Fibroblast of lung (primary cell): ENCODE measurements at regions not wholly inside any gene's neighbourhood (a gene's known extent, or its start where the extent isn't known, plus 50 kb on each side); places are given as distances from the start of the nearest gene placed in this dataset.

Experiments used
- DNase-seq, 2 donors: peaks; one replicate each; pipeline versions ENCODE4 v3.0.0 to v3.0.0-alpha.2; 2010; ENCODE audit warnings: low read depth in 2 of 2
- H2AFZ ChIP-seq: 2 replicates; pipeline ENCODE4 v1.5.1; 2012; ENCODE audit warnings: low read length, control low read depth, inconsistent platforms
- H3K27ac ChIP-seq: 2 replicates; pipeline ENCODE4 v1.5.1; 2011; ENCODE audit warnings: low read length, control low read depth; ENCODE audit not compliant: insufficient read depth
- H3K27me3 ChIP-seq: 2 replicates; pipeline ENCODE4 v1.5.1; 2011; ENCODE audit warnings: mild to moderate bottlenecking, low read length; ENCODE audit not compliant: control insufficient read depth, insufficient read depth
- H3K36me3 ChIP-seq: 2 replicates; pipeline ENCODE4 v1.5.1; 2011; ENCODE audit warnings: low read length; ENCODE audit not compliant: control insufficient read depth, insufficient read depth
- H3K4me1 ChIP-seq: 2 replicates; pipeline ENCODE4 v1.5.1; 2011; ENCODE audit warnings: low read length; ENCODE audit not compliant: control insufficient read depth, insufficient read depth; ENCODE audit errors: extremely low read depth
- H3K4me2 ChIP-seq: 2 replicates; pipeline ENCODE4 v1.5.1; 2011; ENCODE audit warnings: low read length, control low read depth; ENCODE audit not compliant: insufficient read depth; ENCODE audit errors: extremely low read depth
- H3K4me3 ChIP-seq, 4 experiments: fragments of 200-600 bp in 1 of 4; sonication (generic) in 1 of 4; replicated peaks in 1 of 4; 2 replicates each; pipeline ENCODE4 v1.5.1; 2011 to 2016; ENCODE audit warnings: low read length in 4 of 4, low read depth in 3 of 4, mild to moderate bottlenecking in 3 of 4, control low read depth in 2 of 4, inconsistent platforms in 1 of 4, mixed read lengths in 1 of 4; ENCODE audit not compliant: insufficient read depth in 1 of 4; ENCODE audit errors: control extremely low read depth in 1 of 4
- H3K79me2 ChIP-seq: 2 replicates; pipeline ENCODE4 v1.5.1; 2012; ENCODE audit warnings: mild to moderate bottlenecking, low read length, inconsistent platforms; ENCODE audit not compliant: control insufficient read depth, insufficient read depth
- H3K9ac ChIP-seq: 2 replicates; pipeline ENCODE4 v1.5.1; 2011; ENCODE audit warnings: mild to moderate bottlenecking, low read length, control low read depth; ENCODE audit not compliant: insufficient read depth
- H3K9me3 ChIP-seq: 2 replicates; pipeline ENCODE4 v1.5.1; 2012; ENCODE audit warnings: low read depth, low read length; ENCODE audit not compliant: control insufficient read depth, insufficient read depth
- H4K20me1 ChIP-seq: 2 replicates; pipeline ENCODE4 v1.5.1; 2011; ENCODE audit warnings: low read length; ENCODE audit not compliant: control insufficient read depth, insufficient read depth; ENCODE audit errors: extremely low read depth
- EZH2 ChIP-seq: IDR thresholded peaks from 2 replicates; pipeline ENCODE4 v1.5.1; 2012; ENCODE audit warnings: low read length, control low read depth, mild to moderate bottlenecking; ENCODE audit errors: missing control alignments
- TF ChIP-seq, protein P1 (sequence below), 2 donors: IDR thresholded peaks in 1 of 2; conservative IDR thresholded peaks in 1 of 2; 1 replicate in 1 of 2; 2 replicates in 1 of 2; pipeline ENCODE4 v1.5.1; 2011 to 2012; ENCODE audit warnings: low read length in 2 of 2, control low read depth in 1 of 2, inconsistent platforms in 1 of 2, low read depth in 1 of 2, mild to moderate bottlenecking in 1 of 2

DNA sequence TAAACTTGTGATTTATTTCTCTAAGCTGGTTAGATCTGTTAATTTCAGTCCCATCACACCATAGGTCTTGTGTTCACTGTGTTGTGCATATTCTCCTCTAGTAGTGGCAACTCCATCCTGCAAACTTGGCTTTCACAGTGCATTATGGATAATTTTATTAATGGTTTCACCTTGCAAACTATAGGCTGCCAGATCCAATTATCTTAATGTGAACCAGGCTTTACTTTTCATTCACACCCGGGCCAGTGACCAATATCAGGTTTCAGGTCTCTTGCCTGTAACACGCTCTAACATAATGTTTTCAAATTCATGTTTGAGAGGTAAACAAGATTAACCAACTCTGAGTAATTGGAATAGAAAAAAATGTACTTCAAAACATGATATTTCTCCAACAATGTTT, 1293.0 kb downstream of the REEP3 start:
- Histone ChIP-seq H3K4me3 (no peak overlapping the region), H3K27ac (no peak overlapping the region), H3K4me2 (no peak overlapping the region), H3K9ac (no peak overlapping the region), H3K36me3 (no peaks in the 10 kb centered on the region), H4K20me1 (no peaks in the 10 kb centered on the region), H3K27me3 (no peaks in the 10 kb centered on the region), H2AFZ (no peak overlapping the region), H3K79me2 (no peaks in the 10 kb centered on the region), H3K9me3 (no peaks in the 10 kb centered on the region), H3K4me1 (no peaks in the 10 kb centered on the region)
- no peak for TF ChIP-seq EZH2
- TF ChIP-seq, protein P1, sequence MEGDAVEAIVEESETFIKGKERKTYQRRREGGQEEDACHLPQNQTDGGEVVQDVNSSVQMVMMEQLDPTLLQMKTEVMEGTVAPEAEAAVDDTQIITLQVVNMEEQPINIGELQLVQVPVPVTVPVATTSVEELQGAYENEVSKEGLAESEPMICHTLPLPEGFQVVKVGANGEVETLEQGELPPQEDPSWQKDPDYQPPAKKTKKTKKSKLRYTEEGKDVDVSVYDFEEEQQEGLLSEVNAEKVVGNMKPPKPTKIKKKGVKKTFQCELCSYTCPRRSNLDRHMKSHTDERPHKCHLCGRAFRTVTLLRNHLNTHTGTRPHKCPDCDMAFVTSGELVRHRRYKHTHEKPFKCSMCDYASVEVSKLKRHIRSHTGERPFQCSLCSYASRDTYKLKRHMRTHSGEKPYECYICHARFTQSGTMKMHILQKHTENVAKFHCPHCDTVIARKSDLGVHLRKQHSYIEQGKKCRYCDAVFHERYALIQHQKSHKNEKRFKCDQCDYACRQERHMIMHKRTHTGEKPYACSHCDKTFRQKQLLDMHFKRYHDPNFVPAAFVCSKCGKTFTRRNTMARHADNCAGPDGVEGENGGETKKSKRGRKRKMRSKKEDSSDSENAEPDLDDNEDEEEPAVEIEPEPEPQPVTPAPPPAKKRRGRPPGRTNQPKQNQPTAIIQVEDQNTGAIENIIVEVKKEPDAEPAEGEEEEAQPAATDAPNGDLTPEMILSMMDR (conservative IDR thresholded peaks at IDR 0.05 in 1 of 2, IDR thresholded peaks at IDR 0.05 in 1 of 2; ENCODE audit: low read depth in 1 of 2, low read length in 2 of 2): no peak
- no peak for DNase-seq

DNA sequence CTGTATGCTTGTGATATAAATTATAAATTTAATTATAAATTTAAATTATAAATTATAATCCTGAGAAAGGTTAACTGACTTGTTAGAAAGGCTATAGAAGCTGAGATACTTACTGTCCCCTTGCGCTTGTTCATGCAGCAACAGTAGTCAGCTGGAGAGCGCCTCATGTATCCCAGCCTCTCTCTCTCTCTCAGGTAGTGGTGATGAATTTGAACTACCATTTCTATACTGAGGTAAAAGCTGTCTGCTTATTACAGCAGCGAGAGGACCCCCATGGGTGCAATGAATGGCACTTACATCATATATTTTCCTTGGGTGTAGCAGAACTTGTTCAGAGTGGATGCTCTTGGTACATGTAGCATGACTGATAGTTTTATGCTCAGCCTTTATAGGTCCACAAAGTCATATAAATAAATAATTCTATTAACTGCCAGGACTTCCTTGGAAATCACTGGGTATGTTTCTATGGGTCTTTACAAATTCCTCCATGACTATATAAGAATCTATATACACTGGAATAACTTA, 1308.7 kb downstream of the REEP3 start:
- Histone ChIP-seq H4K20me1 (no peaks in the 10 kb centered on the region), H3K4me1 (no peaks in the 10 kb centered on the region), H2AFZ (no peak overlapping the region), H3K27ac (no peak overlapping the region), H3K9ac (no peak overlapping the region), H3K36me3 (no peaks in the 10 kb centered on the region), H3K27me3 (no peaks in the 10 kb centered on the region), H3K9me3 (no peaks in the 10 kb centered on the region), H3K4me3 (no peak overlapping the region), H3K4me2 (no peak overlapping the region), H3K79me2 (no peaks in the 10 kb centered on the region)
- no peak for TF ChIP-seq EZH2
- TF ChIP-seq, protein P1 (conservative IDR thresholded peaks at IDR 0.05 in 1 of 2, IDR thresholded peaks at IDR 0.05 in 1 of 2; ENCODE audit: low read depth in 1 of 2, low read length in 2 of 2): no peak
- no peak for DNase-seq

DNA sequence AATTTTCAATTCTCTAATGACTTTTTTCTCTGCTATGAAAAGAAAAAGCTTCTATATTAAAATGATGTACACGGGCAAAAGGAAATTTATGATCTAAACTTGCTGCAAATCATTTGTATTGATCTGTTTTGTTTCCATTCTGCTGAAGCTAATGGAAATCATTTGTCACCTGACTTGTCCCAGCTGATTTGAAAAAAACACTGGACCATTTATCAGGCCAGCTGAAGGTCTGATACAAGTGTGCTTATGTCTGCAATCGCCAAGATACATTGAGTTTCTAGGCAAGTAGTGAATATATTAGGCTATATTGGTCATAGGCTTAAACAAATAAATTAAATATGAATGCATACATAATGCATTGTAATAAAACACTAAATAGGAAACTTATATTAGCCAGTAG, 1309.7 kb downstream of the REEP3 start:
- Histone ChIP-seq H3K79me2 (no peaks in the 10 kb centered on the region), H3K9me3 (no peaks in the 10 kb centered on the region), H3K27ac (no peak overlapping the region), H3K4me1 (no peaks in the 10 kb centered on the region), H3K27me3 (no peaks in the 10 kb centered on the region), H3K9ac (no peak overlapping the region), H3K4me2 (no peak overlapping the region), H3K36me3 (no peaks in the 10 kb centered on the region), H2AFZ (no peak overlapping the region), H3K4me3 (no peak overlapping the region), H4K20me1 (no peaks in the 10 kb centered on the region)
- TF ChIP-seq, protein P1 (conservative IDR thresholded peaks at IDR 0.05 in 1 of 2, IDR thresholded peaks at IDR 0.05 in 1 of 2; ENCODE audit: low read depth in 1 of 2, low read length in 2 of 2): no peak
- TF ChIP-seq EZH2: no peak
- no peak for DNase-seq
